Fibroblast of villous mesenchyme (primary cell): ENCODE measurements at regions not wholly inside any gene's neighbourhood (a gene's known extent, or its start where the extent isn't known, plus 50 kb on each side); places are given as distances from the start of the nearest gene placed in this dataset. TPM values are rescaled to one million over a fixed set of nuclear protein-coding genes. Genes with fewer than 3 reads are reported as not detected.
"Not testable (repeated sequence)": the region's sequence is repeated elsewhere in the genome, so short reads cannot be mapped to it uniquely, and the experiment has no call there.

ENCODE experiments used
- DNase-seq: peaks from one replicate; pipeline ENCODE4 v3.0.0-alpha.2; 2010; ENCODE audit warnings: low read depth
- H3K4me3 ChIP-seq: 2 replicates; pipeline ENCODE4 v1.5.1; 2011; ENCODE audit warnings: low read depth, mild to moderate bottlenecking, low read length
- CTCF ChIP-seq: IDR thresholded peaks from 2 replicates; pipeline ENCODE4 v1.5.1; 2012; ENCODE audit warnings: low read depth, mild to moderate bottlenecking, low read length; ENCODE audit not compliant: insufficient read depth
- small RNA-seq: library from RNA; depleted of rRNA; stranded (forward); fragments of <200 nt; gene quantifications from one replicate; pipeline ENCODE3, GENCODE V24; 2012

GRCh38 chr4:174394915-174395314 lies 111.2 kb downstream of the CEP44 start:
- H3K4me3 ChIP-seq, result no peak overlapping the region
- peak; percentile 64 for DNase-seq
- no peak for TF ChIP-seq CTCF

DNA sequence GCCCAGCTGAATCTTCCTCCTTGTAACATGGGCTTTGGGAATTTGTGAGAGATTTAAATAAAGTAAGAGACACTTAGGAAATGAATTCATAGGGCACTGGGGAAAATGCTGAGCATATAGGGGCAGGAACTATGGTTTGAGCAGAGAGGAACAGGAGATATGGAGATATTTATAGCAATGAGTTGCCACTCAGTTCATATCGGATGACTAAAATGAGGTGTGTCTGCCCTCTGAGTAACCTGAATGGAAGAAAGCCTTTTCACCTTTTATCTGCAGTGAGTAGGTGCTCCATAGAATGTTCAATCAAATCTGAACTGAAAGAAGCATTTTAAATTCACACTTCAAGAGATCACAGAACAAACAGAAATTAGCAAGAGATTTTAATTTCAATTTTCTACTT lies 105.7 kb downstream of the CEP44 start:
- no peak overlapping the region for H3K4me3 ChIP-seq
- TF ChIP-seq CTCF, result no peak
- DNase-seq, result no peak

GRCh38 chr4:174388461-174389145 lies 104.9 kb downstream of the CEP44 start:
- H3K4me3 ChIP-seq, result no peak overlapping the region
- no peak for TF ChIP-seq CTCF

DNA sequence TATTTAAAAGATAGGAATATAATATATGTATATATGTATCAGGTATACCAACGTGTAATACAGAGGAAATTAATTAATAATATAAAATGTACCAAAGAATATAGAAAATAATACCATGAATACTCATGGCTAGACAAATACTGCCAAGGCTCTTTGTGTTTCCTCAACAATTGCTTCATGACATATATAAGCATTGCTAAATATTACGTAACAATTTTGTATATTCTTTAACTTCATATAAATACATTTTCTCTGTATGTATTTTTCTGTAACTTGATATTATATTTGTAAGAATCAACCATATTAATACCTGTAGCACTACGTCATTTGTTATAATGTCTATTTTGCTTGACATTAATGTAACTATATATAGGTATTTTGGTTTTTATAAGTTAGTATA lies 104.0 kb downstream of the CEP44 start:
- TF ChIP-seq CTCF, result no peak
- H3K4me3 ChIP-seq, result no peak overlapping the region
- DNase-seq, result no peak

More at GRCh38 chr4:174388461-174389145, 104.9 kb downstream of the CEP44 start:
- no peak for DNase-seq

- H3K4me3 ChIP-seq, result no peak overlapping the region
- no peak for TF ChIP-seq CTCF
- DNase-seq, result no peak
These were observed 103.4 kb downstream of the CEP44 start for GRCh38 chr4:174387143-174387542.

DNA sequence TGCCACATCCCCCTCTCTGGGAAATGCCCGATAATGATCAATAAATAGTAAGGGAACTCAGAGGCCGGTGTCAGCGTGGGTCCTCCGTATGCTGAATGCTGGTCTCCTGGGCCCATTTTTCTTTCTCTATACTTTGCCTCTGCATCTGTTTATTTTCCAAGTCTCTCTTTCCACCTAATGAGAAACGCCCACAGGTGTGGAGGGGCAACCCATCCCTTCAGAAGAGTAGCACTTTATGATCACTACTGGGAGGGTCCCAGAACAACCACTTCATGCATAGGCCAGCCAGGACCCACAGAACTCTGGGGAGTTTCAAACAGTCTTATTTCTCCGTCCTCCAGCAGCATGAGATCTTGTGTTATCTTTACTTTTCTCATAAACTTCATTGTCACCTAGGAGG lies 100.1 kb downstream of the CEP44 start:
- no peak overlapping the region for H3K4me3 ChIP-seq
- TF ChIP-seq CTCF, result no peak
- no peak for DNase-seq

GRCh38 chr4:174382938-174383605 lies 99.4 kb downstream of the CEP44 start:
- DNase-seq, H3K4me3 ChIP-seq: not testable (repeated sequence)

Small RNAs in the stretch of these regions (small RNA-seq; reads per million reads assigned to genes)
- not detected for gene MIR4276
